GM18517 (cell line): ENCODE measurements at regions not wholly inside any gene's neighbourhood (a gene's known extent, or its start where the extent isn't known, plus 50 kb on each side); places are given as distances from the start of the nearest gene placed in this dataset.
"Not testable (repeated sequence)": the region's sequence is repeated elsewhere in the genome, so short reads cannot be mapped to it uniquely, and the experiment has no call there.

Source experiments
- ATAC-seq: cut with Tn5 transposase; IDR thresholded peaks from one replicate; pipeline ENCODE4 v1.9.1; 2021; ENCODE audit warnings: mild to moderate bottlenecking, moderate library complexity; ENCODE audit not compliant: unreplicated experiment

- ATAC-seq = no peak
These were observed 503.3 kb downstream of the RNF144A start for GRCh38 chr2:7420530-7420929.

- no peak for ATAC-seq
These were observed 507.3 kb downstream of the RNF144A start for GRCh38 chr2:7424481-7424880.

- no peak for ATAC-seq
These were observed 510.3 kb downstream of the RNF144A start for GRCh38 chr2:7427293-7428060.

GRCh38 chr2:7428454-7429204, 511.4 kb downstream of the RNF144A start:
- ATAC-seq = no peak

GRCh38 chr2:7429733-7430132, 512.5 kb downstream of the RNF144A start:
- ATAC-seq = no peak

GRCh38 chr2:7430421-7430868, 513.2 kb downstream of the RNF144A start:
- ATAC-seq = no peak

GRCh38 chr2:7430869-7431641, 513.8 kb downstream of the RNF144A start:
- no peak for ATAC-seq

- no peak for ATAC-seq
These were observed 515.2 kb downstream of the RNF144A start for GRCh38 chr2:7432436-7432835.

GRCh38 chr2:7436096-7436906, 519.1 kb downstream of the RNF144A start:
- no peak for ATAC-seq

GRCh38 chr2:7437141-7437540, 519.9 kb downstream of the RNF144A start:
- ATAC-seq = no peak

GRCh38 chr2:7437716-7438632, 520.8 kb downstream of the RNF144A start:
- ATAC-seq = no peak

GRCh38 chr2:7438855-7439254, 521.6 kb downstream of the RNF144A start:
- ATAC-seq = no peak

- ATAC-seq = no peak
These were observed 523.8 kb downstream of the RNF144A start for GRCh38 chr2:7440977-7441376.

- not testable (repeated sequence) for ATAC-seq
These were observed 524.6 kb downstream of the RNF144A start for GRCh38 chr2:7441841-7442240.

- no peak for ATAC-seq
These were observed 527.4 kb downstream of the RNF144A start for GRCh38 chr2:7444626-7445025.

- ATAC-seq = no peak
These were observed 531.5 kb downstream of the RNF144A start for GRCh38 chr2:7448578-7449264.

- ATAC-seq = no peak
These were observed 532.1 kb downstream of the RNF144A start for GRCh38 chr2:7449298-7449697.

- no peak for ATAC-seq
These were observed 533.1 kb downstream of the RNF144A start for GRCh38 chr2:7450188-7450832.

- no peak for ATAC-seq
These were observed 533.6 kb downstream of the RNF144A start for GRCh38 chr2:7450833-7451190.
